NB4 (cell line): ENCODE measurements at regions not wholly inside any gene's neighbourhood (a gene's known extent, or its start where the extent isn't known, plus 50 kb on each side); places are given as distances from the start of the nearest gene placed in this dataset.

Source experiments
- MYC ChIP-seq: IDR thresholded peaks from 2 replicates; pipeline ENCODE4 v1.6.1; 2011; ENCODE audit warnings: low read depth, low read length
- POLR2A ChIP-seq: IDR thresholded peaks from 2 replicates; pipeline ENCODE4 v1.6.1; 2011; ENCODE audit warnings: mild to moderate bottlenecking; ENCODE audit not compliant: insufficient read length; ENCODE audit errors: extremely low read depth
- TF ChIP-seq, protein P1 (sequence below): IDR thresholded peaks from one replicate; pipeline ENCODE4 v1.5.1; 2012; ENCODE audit warnings: low read depth, low read length
- TF ChIP-seq, protein P2 (sequence below): IDR thresholded peaks from 2 replicates; pipeline ENCODE4 v1.6.1; 2011; ENCODE audit warnings: low read depth, low read length

- TF ChIP-seq, protein P1, sequence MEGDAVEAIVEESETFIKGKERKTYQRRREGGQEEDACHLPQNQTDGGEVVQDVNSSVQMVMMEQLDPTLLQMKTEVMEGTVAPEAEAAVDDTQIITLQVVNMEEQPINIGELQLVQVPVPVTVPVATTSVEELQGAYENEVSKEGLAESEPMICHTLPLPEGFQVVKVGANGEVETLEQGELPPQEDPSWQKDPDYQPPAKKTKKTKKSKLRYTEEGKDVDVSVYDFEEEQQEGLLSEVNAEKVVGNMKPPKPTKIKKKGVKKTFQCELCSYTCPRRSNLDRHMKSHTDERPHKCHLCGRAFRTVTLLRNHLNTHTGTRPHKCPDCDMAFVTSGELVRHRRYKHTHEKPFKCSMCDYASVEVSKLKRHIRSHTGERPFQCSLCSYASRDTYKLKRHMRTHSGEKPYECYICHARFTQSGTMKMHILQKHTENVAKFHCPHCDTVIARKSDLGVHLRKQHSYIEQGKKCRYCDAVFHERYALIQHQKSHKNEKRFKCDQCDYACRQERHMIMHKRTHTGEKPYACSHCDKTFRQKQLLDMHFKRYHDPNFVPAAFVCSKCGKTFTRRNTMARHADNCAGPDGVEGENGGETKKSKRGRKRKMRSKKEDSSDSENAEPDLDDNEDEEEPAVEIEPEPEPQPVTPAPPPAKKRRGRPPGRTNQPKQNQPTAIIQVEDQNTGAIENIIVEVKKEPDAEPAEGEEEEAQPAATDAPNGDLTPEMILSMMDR: no peak
- TF ChIP-seq POLR2A (no peak), MYC (no peak)
- TF ChIP-seq, protein P2, sequence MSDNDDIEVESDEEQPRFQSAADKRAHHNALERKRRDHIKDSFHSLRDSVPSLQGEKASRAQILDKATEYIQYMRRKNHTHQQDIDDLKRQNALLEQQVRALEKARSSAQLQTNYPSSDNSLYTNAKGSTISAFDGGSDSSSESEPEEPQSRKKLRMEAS: no peak
Measured at GRCh38 chr3:82607391-82607790, 845.9 kb upstream of the GBE1 start.
